H9 (cell line): ENCODE measurements at regions not wholly inside any gene's neighbourhood (a gene's known extent, or its start where the extent isn't known, plus 50 kb on each side); places are given as distances from the start of the nearest gene placed in this dataset.

Experiments used
- DNase-seq: peaks from one replicate; pipeline ENCODE4 v3.0.0-alpha.2; 2017
- H2AFZ ChIP-seq: one replicate; pipeline ENCODE4 v1.6.1; 2013; ENCODE audit warnings: mild to moderate bottlenecking, low read length, control low read depth, moderate library complexity
- H2AK5ac ChIP-seq: 2 replicates; pipeline ENCODE4 v1.6.1; 2013; ENCODE audit warnings: low read length, control low read depth, mixed read lengths; ENCODE audit not compliant: insufficient read length
- H2BK120ac ChIP-seq: one replicate; pipeline ENCODE4 v1.6.1; 2013; ENCODE audit warnings: low read depth, mild to moderate bottlenecking, low read length, control low read depth, inconsistent platforms; ENCODE audit not compliant: poor library complexity, severe bottlenecking
- H2BK12ac ChIP-seq: 2 replicates; pipeline ENCODE4 v1.6.1; 2013; ENCODE audit warnings: low read length, control low read depth, mixed read lengths, low read depth; ENCODE audit not compliant: insufficient read length
- H2BK15ac ChIP-seq: 2 replicates; pipeline ENCODE4 v1.6.1; 2013; ENCODE audit warnings: low read depth, low read length, control low read depth
- H2BK20ac ChIP-seq: one replicate; pipeline ENCODE4 v1.6.1; 2013; ENCODE audit warnings: low read depth, mild to moderate bottlenecking, low read length, control low read depth, inconsistent platforms; ENCODE audit not compliant: poor library complexity, severe bottlenecking
- H2BK5ac ChIP-seq: 2 replicates; pipeline ENCODE4 v1.6.1; 2013; ENCODE audit warnings: low read length, control low read depth, mixed read lengths; ENCODE audit not compliant: insufficient read length
- H3K14ac ChIP-seq: 2 replicates; pipeline ENCODE4 v1.6.1; 2013; ENCODE audit warnings: low read length, control low read depth; ENCODE audit not compliant: insufficient read depth
- H3K18ac ChIP-seq: 2 replicates; pipeline ENCODE4 v1.6.1; 2013; ENCODE audit warnings: low read depth, mild to moderate bottlenecking, mixed read lengths, low read length, control low read depth; ENCODE audit not compliant: insufficient read length
- H3K23ac ChIP-seq: 2 replicates; pipeline ENCODE4 v1.6.1; 2013; ENCODE audit warnings: low read length, control low read depth, mixed read lengths, low read depth; ENCODE audit not compliant: insufficient read length
- H3K23me2 ChIP-seq: 2 replicates; pipeline ENCODE4 v1.6.1; 2013; ENCODE audit warnings: low read depth, mild to moderate bottlenecking, mixed read lengths, low read length, control low read depth; ENCODE audit not compliant: insufficient read length, poor library complexity, severe bottlenecking
- H3K27ac ChIP-seq: 2 replicates; pipeline ENCODE4 v1.5.1; 2013; ENCODE audit warnings: low read length, control low read depth, mixed read lengths, low read depth; ENCODE audit not compliant: insufficient read length
- H3K27me3 ChIP-seq: 2 replicates; pipeline ENCODE4 v1.6.1; 2013; ENCODE audit warnings: low read length, control low read depth, inconsistent platforms; ENCODE audit not compliant: insufficient read depth
- H3K4ac ChIP-seq: 2 replicates; pipeline ENCODE4 v1.6.1; 2013; ENCODE audit warnings: low read depth, mild to moderate bottlenecking, control low read depth, inconsistent platforms, low read length, moderate library complexity
- H3K4me1 ChIP-seq: 2 replicates; pipeline ENCODE4 v1.6.1; 2013; ENCODE audit warnings: low read length, control low read depth, inconsistent platforms; ENCODE audit not compliant: insufficient read depth
- H3K4me2 ChIP-seq: 2 replicates; pipeline ENCODE4 v1.6.1; 2013; ENCODE audit warnings: low read length, control low read depth, mixed read lengths; ENCODE audit not compliant: insufficient read length, insufficient read depth
- H3K56ac ChIP-seq: 2 replicates; pipeline ENCODE4 v1.6.1; 2013; ENCODE audit warnings: low read depth, mild to moderate bottlenecking, mixed read lengths, low read length, control low read depth; ENCODE audit not compliant: insufficient read length
- H3K79me1 ChIP-seq: 2 replicates; pipeline ENCODE4 v1.6.1; 2013; ENCODE audit warnings: low read depth, mild to moderate bottlenecking, moderate library complexity, low read length, control low read depth, inconsistent platforms; ENCODE audit not compliant: insufficient read depth, poor library complexity, severe bottlenecking
- H3K79me2 ChIP-seq: 2 replicates; pipeline ENCODE4 v1.6.1; 2013; ENCODE audit warnings: low read length, control low read depth, inconsistent platforms; ENCODE audit not compliant: insufficient read depth
- H3K9ac ChIP-seq: 2 replicates; pipeline ENCODE4 v1.6.1; 2013; ENCODE audit warnings: low read length, control low read depth, mixed read lengths; ENCODE audit not compliant: insufficient read length; ENCODE audit errors: extremely low read depth
- H3K9me3 ChIP-seq: one replicate; pipeline ENCODE4 v1.6.1; 2013; ENCODE audit warnings: low read depth, low read length, inconsistent platforms; ENCODE audit not compliant: control insufficient read depth
- H3T11ph ChIP-seq: one replicate; pipeline ENCODE4 v1.6.1; 2013; ENCODE audit warnings: mild to moderate bottlenecking, low read length, control low read depth, inconsistent platforms
- H4K20me1 ChIP-seq: one replicate; pipeline ENCODE4 v1.6.1; 2013; ENCODE audit not compliant: control insufficient read depth, insufficient read length, insufficient read depth
- H4K5ac ChIP-seq: 2 replicates; pipeline ENCODE4 v1.6.1; 2013; ENCODE audit warnings: low read depth, mild to moderate bottlenecking, mixed read lengths, low read length, control low read depth; ENCODE audit not compliant: insufficient read length
- H4K8ac ChIP-seq: replicated peaks from 2 replicates; pipeline ENCODE4 v1.6.1; 2013; ENCODE audit warnings: low read length, control low read depth, mixed read lengths, low read depth; ENCODE audit not compliant: insufficient read length
- H4K91ac ChIP-seq: 2 replicates; pipeline ENCODE4 v1.6.1; 2013; ENCODE audit warnings: low read depth, mild to moderate bottlenecking, moderate library complexity, mixed read lengths, low read length, control low read depth; ENCODE audit not compliant: insufficient read length
- H3K27ac Mint-ChIP-seq, 3 experiments: 2 replicates in 2 of 3; 3 replicates in 1 of 3; pipeline ENCODE4 v1.8.0; 2020 to 2021; ENCODE audit warnings: mixed read lengths in 3 of 3, mild to moderate bottlenecking in 1 of 3, moderate library complexity in 1 of 3
- H3K27me3 Mint-ChIP-seq: 2 replicates; pipeline ENCODE4 v1.8.0; 2021; ENCODE audit warnings: low read depth, mild to moderate bottlenecking, moderate library complexity, mixed read lengths
- H3K36me3 Mint-ChIP-seq, 3 experiments: 2 replicates in 2 of 3; 3 replicates in 1 of 3; pipeline ENCODE4 v1.8.0; 2020 to 2021; ENCODE audit warnings: low read depth in 3 of 3, mixed read lengths in 3 of 3; ENCODE audit not compliant: insufficient read depth in 1 of 3
- H3K4me1 Mint-ChIP-seq, 2 experiments: 2 replicates each; pipeline ENCODE4 v1.8.0; 2020; ENCODE audit warnings: mixed read lengths in 2 of 2
- H3K4me3 Mint-ChIP-seq, 2 experiments: 2 replicates in 1 of 2; 3 replicates in 1 of 2; pipeline ENCODE4 v1.8.0; 2020 to 2021; ENCODE audit warnings: mild to moderate bottlenecking in 2 of 2, mixed read lengths in 2 of 2, moderate library complexity in 1 of 2
- H3K9me3 Mint-ChIP-seq, 2 experiments: 2 replicates in 1 of 2; 3 replicates in 1 of 2; pipeline ENCODE4 v1.8.0; 2020; ENCODE audit warnings: mild to moderate bottlenecking in 2 of 2, mixed read lengths in 2 of 2, moderate library complexity in 1 of 2
- WGBS: extraction: QIAGEN DNeasy Blood & Tissue Kit; methylation state at CpG from one replicate; pipeline ENCODE4 v1.1.7; 2013; ENCODE audit warnings: missing lambda C conversion rate, low lambda C conversion rate, mixed read lengths; ENCODE audit not compliant: insufficient read length; ENCODE audit errors: extremely low coverage; 5-methylcytosine and 5-hydroxymethylcytosine counted together
- TF ChIP-seq, protein P1 (sequence below): fragments of 200-600 bp; sonication (generic); conservative IDR thresholded peaks from 3 replicates; pipeline ENCODE4 v1.8.0; 2021; ENCODE audit warnings: antibody characterized with exemption, mild to moderate bottlenecking

DNA sequence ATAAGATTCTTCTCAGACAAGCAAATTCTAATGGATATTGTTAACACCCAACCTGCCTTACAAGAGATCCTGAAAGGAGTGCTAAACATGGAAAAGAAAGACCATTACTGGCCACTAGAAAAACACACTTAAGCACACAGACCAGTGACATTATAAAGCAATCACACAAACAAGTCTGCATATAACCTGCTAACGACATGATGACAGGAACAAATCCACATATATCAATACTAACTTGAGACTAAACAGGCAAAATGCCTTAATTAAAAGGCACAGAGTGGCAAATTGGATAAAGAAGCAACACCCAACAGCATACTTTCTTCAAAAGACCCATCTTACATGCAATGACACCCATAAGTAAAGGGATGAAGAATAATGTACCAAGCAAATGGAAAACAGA is 100.5 kb upstream of the PCDH18 start:
- Histone ChIP-seq H2BK20ac (no peak overlapping the region), H3K18ac (no peak overlapping the region), H2BK120ac (no peak overlapping the region), H3K23me2 (no peaks in the 10 kb centered on the region), H3K27ac (no peak overlapping the region), H3K9me3 (no peaks in the 10 kb centered on the region), H2AK5ac (no peak overlapping the region), H3K79me1 (no peaks in the 10 kb centered on the region), H3K27me3 (no peaks in the 10 kb centered on the region), H4K20me1 (no peaks in the 10 kb centered on the region), H3K4me1 (no peaks in the 10 kb centered on the region), H2BK15ac (no peak overlapping the region), H2BK5ac (no peak overlapping the region), H3T11ph (no peak overlapping the region), H3K4ac (no peak overlapping the region), H3K9ac (no peak overlapping the region), H3K14ac (no peak overlapping the region), H2AFZ (no peak overlapping the region), H3K23ac (no peak overlapping the region), H3K4me2 (no peak overlapping the region), H3K56ac (no peak overlapping the region), H2BK12ac (no peak overlapping the region), H4K91ac (no peak overlapping the region), H4K8ac (no peak overlapping the region), H4K5ac (no peak overlapping the region), H3K79me2 (no peaks in the 10 kb centered on the region)
- H3K4me1 Mint-ChIP-seq = peaks cover 4 to 10% of the 10 kb centered on the region in 2 experiments
- H3K4me3 Mint-ChIP-seq = no peak overlapping the region
- no peaks in the 10 kb centered on the region for H3K27me3 Mint-ChIP-seq
- no peak overlapping the region for H3K27ac Mint-ChIP-seq
- no peaks in the 10 kb centered on the region; a peak in 1 of 5 replicates for H3K9me3 Mint-ChIP-seq
- DNase-seq = no peak
- no peaks in the 10 kb centered on the region; a peak in 1 of 7 replicates for H3K36me3 Mint-ChIP-seq
- no CpG with 5 or more reads among the region's 1 CpG for WGBS
- TF ChIP-seq, protein P1, sequence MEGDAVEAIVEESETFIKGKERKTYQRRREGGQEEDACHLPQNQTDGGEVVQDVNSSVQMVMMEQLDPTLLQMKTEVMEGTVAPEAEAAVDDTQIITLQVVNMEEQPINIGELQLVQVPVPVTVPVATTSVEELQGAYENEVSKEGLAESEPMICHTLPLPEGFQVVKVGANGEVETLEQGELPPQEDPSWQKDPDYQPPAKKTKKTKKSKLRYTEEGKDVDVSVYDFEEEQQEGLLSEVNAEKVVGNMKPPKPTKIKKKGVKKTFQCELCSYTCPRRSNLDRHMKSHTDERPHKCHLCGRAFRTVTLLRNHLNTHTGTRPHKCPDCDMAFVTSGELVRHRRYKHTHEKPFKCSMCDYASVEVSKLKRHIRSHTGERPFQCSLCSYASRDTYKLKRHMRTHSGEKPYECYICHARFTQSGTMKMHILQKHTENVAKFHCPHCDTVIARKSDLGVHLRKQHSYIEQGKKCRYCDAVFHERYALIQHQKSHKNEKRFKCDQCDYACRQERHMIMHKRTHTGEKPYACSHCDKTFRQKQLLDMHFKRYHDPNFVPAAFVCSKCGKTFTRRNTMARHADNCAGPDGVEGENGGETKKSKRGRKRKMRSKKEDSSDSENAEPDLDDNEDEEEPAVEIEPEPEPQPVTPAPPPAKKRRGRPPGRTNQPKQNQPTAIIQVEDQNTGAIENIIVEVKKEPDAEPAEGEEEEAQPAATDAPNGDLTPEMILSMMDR = no peak
